Right cardiac atrium (tissue), 5 donors: ENCODE measurements at regions not wholly inside any gene's neighbourhood (a gene's known extent, or its start where the extent isn't known, plus 50 kb on each side); places are given as distances from the start of the nearest gene placed in this dataset.

Source experiments
- ATAC-seq, 2 donors: fragments of 200-7000 bp; cut with Tn5 transposase; one replicate each; pipeline versions ENCODE4 v1.8.0 to v1.9.1; 2020; ENCODE audit warnings: moderate library complexity in 2 of 2, mild to moderate bottlenecking in 1 of 2
- DNase-seq, 3 donors: peaks; one replicate each; pipeline ENCODE4 v3.0.0-alpha.2; 2020
- H3K27ac ChIP-seq: one replicate; pipeline ENCODE4 v1.5.1; 2013; ENCODE audit warnings: mild to moderate bottlenecking, low read length, control low read depth, moderate library complexity
- H3K27me3 ChIP-seq: one replicate; pipeline ENCODE4 v1.6.1; 2013; ENCODE audit not compliant: control insufficient read depth, insufficient read depth
- H3K4me1 ChIP-seq: one replicate; pipeline ENCODE4 v1.6.1; 2013; ENCODE audit warnings: low read length; ENCODE audit not compliant: control insufficient read depth, insufficient read depth
- H3K4me3 ChIP-seq: one replicate; pipeline ENCODE4 v1.5.1; 2013; ENCODE audit warnings: low read length, control low read depth
- H3K9me3 ChIP-seq: one replicate; pipeline ENCODE4 v1.6.1; 2013; ENCODE audit warnings: low read length; ENCODE audit not compliant: control insufficient read depth
- WGBS: extraction: QIAGEN DNeasy Blood & Tissue Kit; methylation state at CpG from one replicate; pipeline ENCODE4 v1.1.7; 2013; 5-methylcytosine and 5-hydroxymethylcytosine counted together
- intact Hi-C, 4 donors: fragments of 100-400 bp; cut with DNase I; formaldehyde crosslinking; loops; one replicate each; pipeline versions ENCODE4 v1.11.0 to v1.14.0; 2022 to 2023
- donor health status: healthy with polysubstance abuse.
- donor health status: DM: no; HTN: yes; CAD: no.
- donor health status: DM: no; HTN: no; CAD: no.
- donor health status: DM: no; HTN: yes; CAD: no; lungs with severe emphysema.
- donor health status: DM: yes; HTN: yes; CAD: no.

DNA sequence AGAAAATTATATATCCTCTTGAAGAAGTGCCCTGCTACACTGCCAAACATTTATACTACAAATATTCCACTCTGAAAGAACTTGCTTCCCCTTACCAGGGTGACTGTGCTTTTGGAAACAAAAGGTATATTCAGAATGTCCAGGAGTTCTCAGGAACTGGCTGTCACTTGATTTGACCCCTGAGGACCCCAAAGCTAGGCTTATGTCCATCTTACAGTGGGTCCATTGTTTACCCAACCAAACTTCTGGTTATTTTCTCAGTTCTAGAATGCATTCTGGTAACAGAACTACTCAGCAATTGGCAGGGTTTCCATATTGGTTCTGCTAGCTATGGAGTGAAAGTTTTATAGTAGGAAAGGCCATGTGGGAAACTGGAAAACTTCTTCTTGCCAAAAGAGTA is 207.1 kb upstream of the KCTD3 start:
- H3K9me3 ChIP-seq: no peaks in the 10 kb centered on the region
- intact Hi-C loops: no loop called here
- H3K27me3 ChIP-seq: no peaks in the 10 kb centered on the region
- DNase-seq: no peak
- H3K4me3 ChIP-seq: no peak overlapping the region
- no peak overlapping the region for H3K27ac ChIP-seq
- no peak for ATAC-seq
- no peaks in the 10 kb centered on the region for H3K4me1 ChIP-seq

DNA sequence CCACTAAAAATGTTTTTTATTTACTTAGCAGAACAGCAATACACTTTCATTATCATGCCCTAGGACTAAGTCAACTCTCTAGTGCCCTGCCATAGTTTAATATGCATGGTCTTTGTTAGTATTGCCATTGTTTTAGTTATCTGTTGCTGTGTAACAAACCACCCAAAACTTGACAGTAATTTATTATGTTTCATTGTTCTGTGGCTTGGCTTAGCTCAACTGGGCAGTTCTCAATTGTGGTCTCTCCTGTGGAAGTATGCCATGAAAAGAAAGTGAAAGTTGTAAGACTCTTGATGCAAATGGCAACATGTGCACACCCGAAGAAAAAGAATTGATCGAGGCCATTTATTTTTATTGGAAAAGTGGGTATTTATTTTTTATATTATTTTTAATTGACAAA is 206.3 kb upstream of the KCTD3 start:
- H3K9me3 ChIP-seq: no peaks in the 10 kb centered on the region

DNA sequence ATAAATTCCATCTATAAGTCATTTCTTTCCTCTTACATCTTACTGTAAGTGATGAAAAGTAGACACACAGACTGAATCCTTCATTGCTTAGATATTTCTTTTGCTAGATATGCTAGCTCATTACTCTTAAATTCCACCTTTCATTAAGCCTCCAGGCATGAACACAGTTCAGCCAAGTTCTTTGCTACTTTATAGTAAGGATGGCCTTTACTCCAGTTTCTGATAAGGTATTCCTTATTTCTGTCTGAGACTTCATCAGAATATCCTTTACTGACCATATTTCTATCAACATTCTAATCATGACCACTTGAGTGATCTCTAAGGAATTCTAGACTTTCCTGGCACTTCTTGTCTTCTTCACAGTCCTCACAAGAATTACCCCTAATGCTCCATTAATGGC is 191.7 kb upstream of the KCTD3 start:
- no peak overlapping the region for H3K4me3 ChIP-seq
- H3K27me3 ChIP-seq: no peaks in the 10 kb centered on the region
- no peaks in the 10 kb centered on the region for H3K4me1 ChIP-seq
- DNase-seq: no peak
- H3K27ac ChIP-seq: no peak overlapping the region
- no peaks in the 10 kb centered on the region for H3K9me3 ChIP-seq
- ATAC-seq: no peak
- intact Hi-C loops: no loop called here

More for the DNA sequence above, 206.3 kb upstream of the KCTD3 start:
- no peak overlapping the region for H3K27ac ChIP-seq
- intact Hi-C loops: no loop called here
- no peak for DNase-seq
- H3K4me1 ChIP-seq: no peaks in the 10 kb centered on the region
- WGBS: 87% methylated on average over 2 of the region's 2 CpGs
- H3K27me3 ChIP-seq: no peaks in the 10 kb centered on the region
- no peak for ATAC-seq
- H3K4me3 ChIP-seq: no peak overlapping the region

DNA sequence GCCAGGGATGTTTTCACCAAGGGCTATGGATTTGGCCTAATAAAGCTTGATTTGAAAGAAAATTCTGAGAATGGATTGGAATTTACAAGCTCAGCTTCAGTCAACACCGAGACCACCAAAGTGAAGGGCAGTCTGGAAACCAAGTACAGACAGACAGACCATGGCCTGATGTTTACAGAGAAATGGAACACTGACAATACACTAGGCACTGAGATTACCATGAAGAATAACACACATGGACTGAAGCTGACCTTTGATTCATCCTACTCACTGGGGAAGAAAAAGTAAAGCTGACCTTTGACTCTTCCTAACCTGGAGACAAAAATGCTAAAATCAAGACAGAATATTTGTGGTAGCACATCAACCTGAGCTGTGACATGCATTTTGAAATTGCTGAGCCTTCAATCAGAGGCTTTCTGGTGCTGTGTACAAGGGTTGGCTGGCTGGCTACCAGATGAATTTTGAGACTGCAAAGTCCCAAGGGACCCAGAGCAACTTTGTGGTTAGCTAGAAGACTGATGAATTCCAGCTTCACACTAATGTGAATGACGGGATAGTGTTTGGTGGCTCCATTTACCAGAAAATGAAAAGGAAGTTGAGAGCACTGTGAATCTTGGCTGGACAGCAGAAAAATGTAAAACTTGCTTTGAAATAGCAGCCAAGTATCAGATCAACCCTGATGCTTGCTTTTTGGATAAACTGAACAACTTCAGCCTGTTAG is 190.4 kb upstream of the KCTD3 start:
- intact Hi-C loops: no loop called here
- Histone ChIP-seq H3K27ac (no peak overlapping the region), H3K4me3 (no peak overlapping the region), H3K27me3 (no peaks in the 10 kb centered on the region), H3K9me3 (no peaks in the 10 kb centered on the region), H3K4me1 (no peaks in the 10 kb centered on the region)
- no peak for ATAC-seq
- WGBS: 62% methylated on average over 2 of the region's 2 CpGs
- DNase-seq: no peak

DNA sequence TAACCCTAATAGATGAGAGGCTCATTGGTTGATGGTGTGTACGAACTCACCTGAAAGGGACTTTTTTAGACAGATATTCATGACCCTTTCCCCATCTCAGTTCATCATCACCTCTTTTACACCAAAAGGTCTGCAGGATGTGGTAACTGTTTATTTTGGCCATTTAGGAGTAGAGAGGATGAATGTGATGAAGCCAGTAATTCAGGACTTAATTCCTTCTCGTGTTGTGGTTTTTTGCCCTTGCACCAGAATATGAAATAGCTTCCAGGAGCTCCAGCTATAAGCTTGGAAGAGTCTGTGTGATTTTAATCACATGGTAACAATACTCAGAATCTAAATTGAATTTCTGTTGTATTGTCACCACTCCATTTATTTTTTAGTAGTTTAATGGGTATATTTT is 189.4 kb upstream of the KCTD3 start:
- no peak for DNase-seq
- H3K27me3 ChIP-seq: no peaks in the 10 kb centered on the region
- no peak overlapping the region for H3K4me3 ChIP-seq
- no peaks in the 10 kb centered on the region for H3K9me3 ChIP-seq
- no peak for ATAC-seq
- WGBS: 67% methylated on average over 2 of the region's 2 CpGs
- intact Hi-C loops: no loop called here
- H3K4me1 ChIP-seq: no peaks in the 10 kb centered on the region
- H3K27ac ChIP-seq: no peak overlapping the region

DNA sequence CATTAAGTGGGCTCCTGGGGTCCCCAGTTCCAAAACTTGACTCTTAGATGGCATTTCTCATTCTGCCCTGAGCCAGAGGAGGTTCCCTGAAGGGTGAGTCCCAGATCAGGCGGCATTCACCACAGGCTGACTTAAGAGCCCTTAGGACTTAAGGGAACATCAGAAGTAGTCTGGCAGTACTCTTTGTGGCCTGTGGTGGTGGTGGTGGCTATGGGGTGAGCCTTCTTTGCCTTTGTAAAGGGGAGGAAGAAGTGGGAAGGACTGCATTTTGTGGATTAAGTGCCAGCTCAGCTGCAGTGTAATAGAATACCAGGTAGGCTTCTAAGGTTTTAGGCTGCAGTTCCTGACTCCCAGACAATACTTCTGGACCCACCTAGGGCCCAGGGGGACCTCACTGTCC is 186.5 kb upstream of the KCTD3 start:
- Histone ChIP-seq H3K9me3 (no peaks in the 10 kb centered on the region), H3K27me3 (no peaks in the 10 kb centered on the region), H3K4me3 (no peak overlapping the region), H3K27ac (no peak overlapping the region), H3K4me1 (no peaks in the 10 kb centered on the region)
- ATAC-seq: no peak
- 95% methylated on average over 1 of the region's 1 CpG for WGBS
- no peak for DNase-seq
- intact Hi-C loops: no loop called here

DNA sequence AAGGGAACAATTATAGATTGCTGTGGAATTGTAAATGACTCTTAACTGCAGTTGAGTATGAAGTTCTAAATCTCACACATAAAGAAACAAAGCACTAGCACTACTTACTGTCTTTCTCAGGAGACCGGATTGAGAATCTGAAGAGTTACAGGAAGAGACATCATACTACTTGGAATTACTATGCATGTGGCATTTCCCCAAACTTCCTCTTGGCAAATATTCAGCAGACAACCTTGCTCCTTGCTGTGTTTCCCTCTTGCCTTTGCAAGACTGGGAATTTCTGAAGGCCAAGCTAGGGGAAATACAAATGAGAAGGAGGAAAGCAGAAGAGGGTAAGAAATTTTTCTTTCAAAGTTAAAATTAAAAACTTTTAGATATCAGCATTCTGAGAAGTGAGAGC is 173.6 kb upstream of the KCTD3 start:
- no peak for ATAC-seq
- intact Hi-C loops: no loop called here

DNA sequence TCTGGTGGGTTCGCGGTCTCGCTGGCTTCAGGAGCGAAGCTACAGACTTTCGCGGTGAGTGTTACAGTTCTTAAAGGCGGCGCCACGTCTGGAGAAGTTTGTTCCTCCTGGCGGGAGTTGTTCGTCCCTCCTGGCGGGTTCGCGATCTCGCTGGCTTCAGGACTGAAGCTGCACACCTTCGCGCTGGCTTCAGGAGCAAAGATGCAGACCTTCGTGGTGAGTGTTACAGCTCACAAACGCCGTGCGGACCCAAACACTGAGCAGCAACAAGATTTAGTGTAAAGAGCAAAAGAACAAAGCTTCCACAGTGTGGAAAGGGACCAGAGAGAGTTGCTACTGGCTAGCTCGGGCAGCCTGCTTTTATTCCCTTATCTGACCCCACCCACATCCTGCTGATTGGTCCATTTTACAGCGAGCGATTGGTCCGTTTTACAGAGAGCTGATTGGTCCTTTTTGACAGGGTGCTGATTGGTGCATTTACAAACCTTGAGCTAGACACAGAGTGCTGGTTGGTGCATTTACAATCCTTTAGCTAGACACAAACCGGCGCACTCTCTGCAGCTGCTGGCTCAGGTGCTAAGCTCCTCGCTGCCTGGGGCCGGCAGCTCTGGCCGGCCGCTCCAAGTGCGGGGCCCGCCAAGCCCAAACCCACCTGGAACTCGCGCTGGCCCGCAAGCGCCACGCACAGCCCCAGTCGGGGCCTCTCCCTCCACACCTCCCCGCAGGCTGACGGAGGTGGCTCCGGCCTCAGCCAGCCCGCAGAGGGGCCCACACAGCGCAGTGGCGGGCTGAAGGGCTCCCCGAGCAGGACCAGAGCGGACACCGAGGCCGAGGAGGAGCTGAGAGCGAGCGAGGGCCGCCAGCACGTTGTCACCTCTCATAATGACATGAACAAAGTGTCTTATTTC is 172.8 kb upstream of the KCTD3 start:
- H3K27ac ChIP-seq: no peak overlapping the region
- WGBS: 95% methylated on average over 53 of the region's 53 CpGs
- no peaks in the 10 kb centered on the region for H3K27me3 ChIP-seq
- H3K4me1 ChIP-seq: no peaks in the 10 kb centered on the region
- DNase-seq (no peak), ATAC-seq (no peak)
- H3K9me3 ChIP-seq: no peaks in the 10 kb centered on the region
- intact Hi-C loops: no loop called here
- no peak overlapping the region for H3K4me3 ChIP-seq

More for the DNA sequence above, 173.6 kb upstream of the KCTD3 start:
- Histone ChIP-seq H3K9me3 (no peaks in the 10 kb centered on the region), H3K4me3 (no peak overlapping the region), H3K27me3 (no peaks in the 10 kb centered on the region), H3K4me1 (no peaks in the 10 kb centered on the region), H3K27ac (no peak overlapping the region)
- DNase-seq: no peak
- WGBS: 65% methylated on average over 1 of the region's 1 CpG

DNA sequence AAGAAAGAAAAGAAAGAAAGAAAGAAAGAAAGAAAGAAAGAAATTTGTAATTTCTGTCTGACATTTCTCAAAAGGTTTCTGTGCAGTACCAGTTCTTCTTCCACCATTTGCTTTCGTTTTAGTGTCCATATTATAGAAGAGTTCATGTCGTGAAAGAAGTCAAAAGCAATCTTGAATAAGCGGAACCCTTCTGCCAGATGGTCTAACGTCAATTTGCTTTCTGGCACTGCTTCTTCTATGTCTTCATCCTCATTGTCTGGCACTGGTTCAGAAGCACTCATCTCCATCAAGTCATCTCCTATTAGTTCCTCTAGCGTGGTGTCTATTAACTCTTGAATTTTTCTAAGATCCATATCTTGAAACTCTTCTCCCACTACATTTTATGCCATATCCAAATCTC is 170.0 kb upstream of the KCTD3 start:
- H3K27me3 ChIP-seq: no peaks in the 10 kb centered on the region
- H3K4me1 ChIP-seq: no peaks in the 10 kb centered on the region
- 67% methylated on average over 5 of the region's 5 CpGs for WGBS
- intact Hi-C loops: no loop called here
- no peak for ATAC-seq
- no peak for DNase-seq
- H3K27ac ChIP-seq: no peak overlapping the region
- no peak overlapping the region for H3K4me3 ChIP-seq
- H3K9me3 ChIP-seq: no peaks in the 10 kb centered on the region

DNA sequence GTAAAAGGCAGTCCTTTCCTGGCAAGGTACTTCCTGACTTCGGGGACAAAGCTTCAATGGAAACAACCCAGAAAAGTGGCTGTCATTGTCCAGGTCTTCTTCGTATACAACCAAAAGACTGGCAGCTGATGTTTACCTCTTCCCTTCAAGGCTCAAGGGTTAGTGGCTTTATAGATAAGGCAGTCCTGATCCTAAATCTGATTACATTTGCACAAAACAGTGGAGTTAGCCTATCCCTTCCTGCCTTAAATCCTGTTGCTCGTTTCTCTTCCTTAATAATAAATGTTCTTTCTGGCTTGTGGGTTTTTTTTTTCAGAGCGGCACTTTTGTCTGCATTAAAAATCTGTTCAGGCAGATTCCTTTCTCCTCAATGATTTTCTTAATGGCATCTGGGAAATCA is 169.3 kb upstream of the KCTD3 start:
- intact Hi-C loops: no loop called here
- no peaks in the 10 kb centered on the region for H3K27me3 ChIP-seq
- H3K4me1 ChIP-seq: no peaks in the 10 kb centered on the region
- 42% methylated on average over 4 of the region's 4 CpGs for WGBS
- ATAC-seq (no peak), DNase-seq (no peak)
- H3K9me3 ChIP-seq: no peaks in the 10 kb centered on the region
- H3K27ac ChIP-seq: no peak overlapping the region
- H3K4me3 ChIP-seq: no peak overlapping the region

DNA sequence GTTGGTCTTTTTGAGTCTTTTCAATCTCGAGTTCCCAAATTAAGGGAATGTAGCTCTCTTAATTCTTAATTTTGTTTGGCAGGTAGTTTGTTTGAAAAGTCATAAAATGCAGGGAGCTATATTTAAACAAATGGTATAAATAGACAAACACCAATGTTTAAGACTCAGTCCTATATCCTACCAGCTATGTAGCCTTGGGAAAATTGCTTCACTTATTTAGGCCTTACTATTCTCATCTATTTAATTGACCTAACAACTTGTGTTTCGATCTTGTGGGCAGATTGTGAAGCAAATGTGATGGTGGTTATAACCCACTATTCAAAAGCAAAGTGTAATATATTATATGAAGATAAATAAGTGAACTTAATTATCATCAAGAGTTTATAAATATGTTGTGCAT is 167.3 kb upstream of the KCTD3 start:
- intact Hi-C loops: no loop called here
- no peak for DNase-seq
- H3K4me3 ChIP-seq: no peak overlapping the region
- H3K9me3 ChIP-seq: no peaks in the 10 kb centered on the region
- H3K27ac ChIP-seq: no peak overlapping the region
- 86% methylated on average over 2 of the region's 2 CpGs for WGBS
- H3K27me3 ChIP-seq: no peaks in the 10 kb centered on the region
- ATAC-seq: no peak
- no peaks in the 10 kb centered on the region for H3K4me1 ChIP-seq
